ENCODE measurements at regions not wholly inside any gene's neighbourhood (a gene's known extent, or its start where the extent isn't known, plus 50 kb on each side); places are given as distances from the start of the nearest gene placed in this dataset.

DNA sequence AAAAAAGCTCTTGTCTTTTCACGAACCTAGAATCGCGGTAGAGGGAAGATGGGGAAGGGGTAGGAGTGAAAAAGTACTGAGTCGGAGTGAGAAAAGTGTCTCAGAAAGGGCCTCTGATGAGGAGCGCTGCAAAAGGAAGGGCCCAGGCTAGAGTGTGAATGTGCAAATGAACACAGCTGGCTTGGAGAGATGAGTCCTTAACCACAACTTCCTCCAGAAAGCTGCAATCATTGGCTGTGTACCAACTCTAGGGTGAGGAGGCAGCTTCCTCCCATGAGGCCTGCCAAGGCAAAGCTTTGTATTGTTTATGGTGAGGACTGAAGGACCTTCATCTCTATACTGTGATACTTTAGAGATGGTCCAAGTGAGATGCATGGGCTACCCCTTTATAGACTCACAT lies 566.9 kb upstream of the ANO5 start:
- TF ChIP-seq, protein P1, sequence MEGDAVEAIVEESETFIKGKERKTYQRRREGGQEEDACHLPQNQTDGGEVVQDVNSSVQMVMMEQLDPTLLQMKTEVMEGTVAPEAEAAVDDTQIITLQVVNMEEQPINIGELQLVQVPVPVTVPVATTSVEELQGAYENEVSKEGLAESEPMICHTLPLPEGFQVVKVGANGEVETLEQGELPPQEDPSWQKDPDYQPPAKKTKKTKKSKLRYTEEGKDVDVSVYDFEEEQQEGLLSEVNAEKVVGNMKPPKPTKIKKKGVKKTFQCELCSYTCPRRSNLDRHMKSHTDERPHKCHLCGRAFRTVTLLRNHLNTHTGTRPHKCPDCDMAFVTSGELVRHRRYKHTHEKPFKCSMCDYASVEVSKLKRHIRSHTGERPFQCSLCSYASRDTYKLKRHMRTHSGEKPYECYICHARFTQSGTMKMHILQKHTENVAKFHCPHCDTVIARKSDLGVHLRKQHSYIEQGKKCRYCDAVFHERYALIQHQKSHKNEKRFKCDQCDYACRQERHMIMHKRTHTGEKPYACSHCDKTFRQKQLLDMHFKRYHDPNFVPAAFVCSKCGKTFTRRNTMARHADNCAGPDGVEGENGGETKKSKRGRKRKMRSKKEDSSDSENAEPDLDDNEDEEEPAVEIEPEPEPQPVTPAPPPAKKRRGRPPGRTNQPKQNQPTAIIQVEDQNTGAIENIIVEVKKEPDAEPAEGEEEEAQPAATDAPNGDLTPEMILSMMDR (IDR thresholded peaks at IDR 0.05; ENCODE audit: low read length, missing control alignments) = no peak
- H3K4me3 ChIP-seq (replicated peaks; ENCODE audit: low read depth, low read length) = no peak overlapping the region
- DNase-seq (ENCODE audit: low read depth) = no peak

DNA sequence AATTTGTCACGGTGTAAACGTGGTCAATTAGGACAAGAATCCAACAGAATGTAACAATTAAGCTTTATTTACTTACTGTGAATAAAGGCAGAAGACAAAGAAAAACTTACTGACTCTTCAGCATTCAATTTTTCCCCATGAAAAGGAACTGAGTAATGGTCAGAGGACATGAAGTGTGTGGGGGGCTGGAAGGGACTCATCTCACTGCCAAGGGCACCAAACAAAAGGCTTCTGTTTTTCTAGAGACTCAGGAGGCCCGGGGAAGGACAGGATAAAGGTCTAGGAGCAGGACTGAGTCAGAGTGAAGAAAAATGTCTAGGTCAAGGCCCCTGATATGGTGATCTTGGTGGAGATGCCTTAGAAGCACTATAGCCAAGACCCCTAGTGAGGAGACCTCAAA lies 564.2 kb upstream of the ANO5 start:
- no peak overlapping the region for H3K4me3 ChIP-seq (replicated peaks; ENCODE audit: low read depth, low read length)
- TF ChIP-seq, protein P1 (IDR thresholded peaks at IDR 0.05; ENCODE audit: low read length, missing control alignments) = no peak
- DNase-seq (ENCODE audit: low read depth) = no peak

DNA sequence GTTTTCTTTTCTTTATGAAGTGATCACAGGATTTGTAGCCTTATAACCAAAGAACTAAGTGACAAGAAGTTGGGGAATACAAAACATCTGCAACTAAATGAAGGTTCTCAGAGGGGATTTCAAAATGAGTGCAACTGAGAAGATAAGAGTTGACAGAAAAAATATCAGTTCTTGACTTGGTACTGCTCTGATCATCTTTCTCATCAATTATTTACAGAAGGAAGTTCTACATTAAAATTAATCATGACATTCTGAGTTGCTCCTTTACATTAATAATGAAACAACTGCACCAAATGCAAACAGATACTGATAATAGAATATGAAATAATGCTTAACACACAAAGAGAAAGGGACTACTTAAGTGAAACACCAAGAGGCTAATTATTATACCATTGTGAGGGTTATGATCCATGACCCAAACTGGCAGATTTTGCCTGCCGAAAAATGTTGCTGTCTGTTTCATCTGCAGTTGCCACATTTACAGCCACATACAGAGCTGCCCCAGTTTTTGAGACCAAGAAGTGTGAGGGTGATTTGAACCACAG lies 561.9 kb upstream of the ANO5 start:
- TF ChIP-seq, protein P1 (IDR thresholded peaks at IDR 0.05; ENCODE audit: low read length, missing control alignments) = no peak
- H3K4me3 ChIP-seq (replicated peaks; ENCODE audit: low read depth, low read length) = no peak overlapping the region
- DNase-seq (ENCODE audit: low read depth) = no peak

DNA sequence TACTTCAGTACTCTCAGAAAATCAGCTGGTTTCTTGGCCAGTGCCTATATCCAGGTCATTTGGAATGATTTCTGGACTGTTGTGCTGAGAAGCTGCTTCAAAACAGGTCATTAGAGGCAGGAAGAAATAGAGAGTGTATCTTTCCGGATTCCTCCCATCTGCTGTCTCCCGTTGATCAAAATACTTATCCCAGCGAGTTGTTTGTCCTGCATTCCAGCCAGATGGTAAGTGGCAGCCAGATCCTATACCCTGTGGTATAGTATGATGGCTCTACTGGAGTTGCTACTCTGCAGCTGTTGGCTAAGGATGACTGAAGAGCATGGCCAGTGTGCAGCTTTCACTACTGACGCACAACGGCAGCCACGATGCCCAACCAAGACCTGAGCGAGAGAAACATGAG lies 560.9 kb upstream of the ANO5 start:
- no peak for DNase-seq (ENCODE audit: low read depth)
- TF ChIP-seq, protein P1 (IDR thresholded peaks at IDR 0.05; ENCODE audit: low read length, missing control alignments) = no peak
- H3K4me3 ChIP-seq (replicated peaks; ENCODE audit: low read depth, low read length) = no peak overlapping the region

DNA sequence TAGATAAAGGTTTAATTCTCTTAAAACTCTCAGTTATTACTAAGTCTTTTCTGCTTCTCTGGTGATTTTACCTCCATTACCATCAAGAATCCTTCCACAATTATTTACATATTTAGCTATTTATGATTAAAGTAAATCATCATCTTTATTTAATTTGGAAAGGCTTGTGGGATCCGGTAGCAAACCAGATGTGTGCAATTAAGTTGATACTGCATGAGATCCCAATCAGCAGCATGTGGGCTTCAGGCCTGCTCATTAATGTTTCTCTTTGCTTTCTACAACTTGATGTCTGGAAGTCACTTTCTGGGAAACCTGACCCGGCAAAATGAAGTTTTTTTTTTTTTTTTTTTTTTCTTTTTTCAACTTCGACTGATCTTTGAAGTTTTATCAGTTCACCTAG lies 558.4 kb upstream of the ANO5 start:
- DNase-seq (ENCODE audit: low read depth) = no peak
- H3K4me3 ChIP-seq (replicated peaks; ENCODE audit: low read depth, low read length) = no peak overlapping the region
- TF ChIP-seq, protein P1 (IDR thresholded peaks at IDR 0.05; ENCODE audit: low read length, missing control alignments) = no peak

DNA sequence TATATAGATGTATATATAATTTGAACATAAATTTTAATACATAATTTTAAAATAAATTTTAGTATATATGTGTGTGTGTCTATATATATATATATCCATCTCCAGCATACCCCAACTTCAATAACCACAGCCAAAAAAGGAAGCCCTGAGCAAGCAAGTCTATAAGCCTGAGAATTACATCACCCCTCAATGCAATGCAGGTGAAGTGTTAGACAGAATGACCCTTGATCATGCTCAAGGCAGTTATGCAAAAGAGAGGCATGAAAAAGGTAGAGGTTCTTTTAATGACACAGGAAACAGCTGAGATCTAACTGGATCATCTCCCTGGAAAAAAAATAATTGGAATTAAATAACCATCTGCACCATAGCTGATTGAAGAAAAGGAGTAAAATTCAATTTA lies 557.9 kb upstream of the ANO5 start:
- H3K4me3 ChIP-seq (replicated peaks; ENCODE audit: low read depth, low read length) = no peak overlapping the region
- DNase-seq (ENCODE audit: low read depth) = no peak
- TF ChIP-seq, protein P1 (IDR thresholded peaks at IDR 0.05; ENCODE audit: low read length, missing control alignments) = no peak

DNA sequence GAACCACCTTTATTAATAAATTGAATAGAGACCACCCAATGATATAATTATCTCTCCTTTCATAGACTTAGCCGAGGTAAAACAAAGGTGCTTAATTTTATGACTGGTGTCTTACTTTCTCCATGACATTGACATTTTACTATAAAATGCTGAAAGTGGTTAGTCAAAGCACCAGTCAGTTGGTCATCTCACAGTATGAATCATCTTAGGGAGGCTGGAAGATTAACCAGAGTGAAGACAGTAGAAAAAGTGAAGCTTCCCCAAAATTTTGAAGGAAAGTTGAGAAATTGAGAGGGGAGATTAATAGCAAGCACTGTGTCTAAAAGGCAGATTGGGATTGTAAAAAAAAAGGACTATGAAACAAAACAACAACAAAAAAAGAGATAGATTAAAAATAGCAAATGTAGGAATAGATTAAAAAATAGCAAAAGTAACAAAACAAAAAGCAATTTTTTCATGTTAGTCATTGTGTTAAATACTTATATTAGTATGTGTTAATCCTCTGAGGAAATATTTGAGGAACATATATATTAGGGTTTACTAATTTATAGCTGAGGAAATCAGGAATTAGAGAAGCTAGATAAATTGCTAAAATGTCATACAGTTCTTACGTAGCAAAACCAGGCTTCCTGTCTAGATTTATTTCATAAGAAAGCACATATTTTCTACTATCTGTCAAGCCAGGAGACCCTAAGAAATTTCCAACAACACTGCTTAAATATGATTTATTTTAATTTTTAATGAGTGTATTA lies 557.3 kb upstream of the ANO5 start:
- TF ChIP-seq, protein P1 (IDR thresholded peaks at IDR 0.05; ENCODE audit: low read length, missing control alignments) = no peak
- no peak for DNase-seq (ENCODE audit: low read depth)
- H3K4me3 ChIP-seq (replicated peaks; ENCODE audit: low read depth, low read length) = no peak overlapping the region
